ENCODE measurements at regions not wholly inside any gene's neighbourhood (a gene's known extent, or its start where the extent isn't known, plus 50 kb on each side); places are given as distances from the start of the nearest gene placed in this dataset.
"Not testable (repeated sequence)": the region's sequence is repeated elsewhere in the genome, so short reads cannot be mapped to it uniquely, and the experiment has no call there.

- DNase-seq (ENCODE audit: low spot score): no peak
Observed at GRCh38 chr7:17090751-17091150, 207.7 kb upstream of the AHR start.

GRCh38 chr7:17093461-17093860 is 205.0 kb upstream of the AHR start:
- DNase-seq (ENCODE audit: low spot score): no peak

- DNase-seq (ENCODE audit: low spot score): no peak
Observed at GRCh38 chr7:17094963-17095574, 203.4 kb upstream of the AHR start.

GRCh38 chr7:17095931-17096330 is 202.5 kb upstream of the AHR start:
- no peak for DNase-seq (ENCODE audit: low spot score)

GRCh38 chr7:17097668-17098297 is 200.7 kb upstream of the AHR start:
- no peak for DNase-seq (ENCODE audit: low spot score)

GRCh38 chr7:17098515-17098914 is 199.9 kb upstream of the AHR start:
- DNase-seq (ENCODE audit: low spot score): no peak

- DNase-seq (ENCODE audit: low spot score): no peak
Observed at GRCh38 chr7:17099083-17099973, 199.1 kb upstream of the AHR start.

GRCh38 chr7:17099974-17100509 is 198.4 kb upstream of the AHR start:
- not testable (repeated sequence) for DNase-seq (ENCODE audit: low spot score)

GRCh38 chr7:17101207-17101696 is 197.2 kb upstream of the AHR start:
- DNase-seq (ENCODE audit: low spot score): no peak

- peak; percentile 34 for DNase-seq (ENCODE audit: low spot score)
Observed at GRCh38 chr7:17103170-17103569, 195.3 kb upstream of the AHR start.

GRCh38 chr7:17103984-17104383 is 194.5 kb upstream of the AHR start:
- no peak for DNase-seq (ENCODE audit: low spot score)

GRCh38 chr7:17104419-17104818 is 194.0 kb upstream of the AHR start:
- no peak for DNase-seq (ENCODE audit: low spot score)

- DNase-seq (ENCODE audit: low spot score): no peak
Observed at GRCh38 chr7:17105701-17106100, 192.8 kb upstream of the AHR start.

GRCh38 chr7:17108049-17108584 is 190.3 kb upstream of the AHR start:
- no peak for DNase-seq (ENCODE audit: low spot score)

GRCh38 chr7:17109020-17109419 is 189.4 kb upstream of the AHR start:
- DNase-seq (ENCODE audit: low spot score): no peak

GRCh38 chr7:17113770-17114169 is 184.7 kb upstream of the AHR start:
- DNase-seq (ENCODE audit: low spot score): not testable (repeated sequence)

GRCh38 chr7:17118412-17118811 is 180.0 kb upstream of the AHR start:
- DNase-seq (ENCODE audit: low spot score): no peak

- no peak for DNase-seq (ENCODE audit: low spot score)
Observed at GRCh38 chr7:17120756-17121155, 177.7 kb upstream of the AHR start.

GRCh38 chr7:17121671-17122070 is 176.8 kb upstream of the AHR start:
- no peak for DNase-seq (ENCODE audit: low spot score)

- no peak for DNase-seq (ENCODE audit: low spot score)
Observed at GRCh38 chr7:17123020-17123419, 175.4 kb upstream of the AHR start.

GRCh38 chr7:17126413-17127268 is 171.8 kb upstream of the AHR start:
- no peak for DNase-seq (ENCODE audit: low spot score)
